ENCODE measurements at regions not wholly inside any gene's neighbourhood (a gene's known extent, or its start where the extent isn't known, plus 50 kb on each side); places are given as distances from the start of the nearest gene placed in this dataset.

GRCh38 chr20:40258931-40259330, 430.1 kb downstream of the MAFB start (continued):
- no peak for TF ChIP-seq NRF1 (IDR thresholded peaks at IDR 0.05; ENCODE audit: low read depth, low read length)
- TF ChIP-seq RFX5 (IDR thresholded peaks at IDR 0.05; ENCODE audit: borderline replicate concordance, low read depth, low read length), result no peak
- TF ChIP-seq CHD1 (IDR thresholded peaks at IDR 0.05; ENCODE audit: low read depth, low read length), result no peak
- TF ChIP-seq SP4 (IDR thresholded peaks at IDR 0.05; ENCODE audit: low read length), result no peak
